Tibial artery (tissue), 4 donors: ENCODE measurements at regions not wholly inside any gene's neighbourhood (a gene's known extent, or its start where the extent isn't known, plus 50 kb on each side); places are given as distances from the start of the nearest gene placed in this dataset.

Source experiments
- DNase-seq, 2 donors: peaks; one replicate each; pipeline ENCODE4 v3.0.0-alpha.2; 2019
- H3K27ac ChIP-seq, 2 donors: fragments of 200-600 bp; sonication (generic) in 1 of 2; 1 replicate in 1 of 2; 2 replicates in 1 of 2; pipeline ENCODE4 v1.5.1; 2018 to 2019; ENCODE audit warnings: mild to moderate bottlenecking in 1 of 2
- H3K27me3 ChIP-seq, 2 donors: fragments of 200-600 bp; sonication (generic) in 1 of 2; one replicate each; pipeline versions ENCODE4 v1.5.1 to v1.6.0; 2016 to 2019
- H3K36me3 ChIP-seq, 3 donors: fragments of 200-600 bp; sonication (generic) in 2 of 3; one replicate each; pipeline ENCODE4 v1.5.1; 2016 to 2019; ENCODE audit warnings: mild to moderate bottlenecking in 2 of 3
- H3K4me1 ChIP-seq, 4 donors: fragments of 200-600 bp; sonication (generic) in 2 of 4; 1 replicate in 3 of 4; 2 replicates in 1 of 4; pipeline ENCODE4 v1.5.1; 2016 to 2019
- H3K4me3 ChIP-seq, 2 donors: fragments of 200-600 bp; sonication (generic) in 1 of 2; 1 replicate in 1 of 2; 2 replicates in 1 of 2; pipeline ENCODE4 v1.5.1; 2018 to 2019; ENCODE audit warnings: mild to moderate bottlenecking in 2 of 2
- H3K9me3 ChIP-seq, 3 donors: fragments of 200-600 bp; sonication (generic) in 1 of 3; one replicate each; pipeline ENCODE4 v1.5.1; 2016 to 2019
- CTCF ChIP-seq, 2 experiments: fragments of 200-600 bp in 1 of 2; fragments of 450-650 bp in 1 of 2; IDR thresholded peaks; one replicate each; pipeline ENCODE4 v1.5.1; 2017 to 2019; ENCODE audit warnings: antibody characterized with exemption in 2 of 2, mild to moderate bottlenecking in 1 of 2, moderate library complexity in 1 of 2
- intact Hi-C: fragments of 100-400 bp; cut with DNase I; formaldehyde crosslinking; loops from one replicate; pipeline ENCODE4 v1.15.0; 2023; ENCODE audit warnings: low total_unique reads

DNA sequence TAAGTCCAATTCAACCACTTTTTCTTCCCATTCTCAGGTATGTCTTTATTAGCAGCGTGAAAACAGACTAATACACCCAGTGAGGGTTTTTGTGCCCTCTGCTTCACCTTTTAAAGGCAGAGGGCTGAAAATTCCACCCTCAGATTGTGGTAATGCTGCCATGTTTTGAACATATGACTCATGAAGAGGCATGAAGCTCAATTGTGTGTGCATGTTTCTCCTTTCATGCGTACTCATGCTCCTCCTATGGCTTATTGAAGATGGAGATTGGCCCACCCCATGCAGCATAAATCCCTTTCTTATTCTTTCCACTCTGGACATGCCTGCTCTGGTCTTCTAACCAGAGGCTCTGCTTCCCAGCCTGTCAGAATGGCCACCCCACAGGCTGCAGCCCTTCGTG is 168.0 kb upstream of the PRKCQ start:
- H3K27me3 ChIP-seq, result peaks cover 0 to 3% of the 10 kb centered on the region in 2 donors
- H3K27ac ChIP-seq, result no peak overlapping the region
- DNase-seq, result no peak
- intact Hi-C loops, result no loop called here
- H3K4me3 ChIP-seq, result no peak overlapping the region
- no peak for TF ChIP-seq CTCF (IDR thresholded peaks at IDR 0.05)
- H3K9me3 ChIP-seq, result no peaks in the 10 kb centered on the region
- H3K4me1 ChIP-seq, result no peaks in the 10 kb centered on the region
- no peaks in the 10 kb centered on the region for H3K36me3 ChIP-seq

- Histone ChIP-seq H3K9me3 (no peaks in the 10 kb centered on the region), H3K27ac (no peak overlapping the region), H3K4me3 (no peak overlapping the region), H3K36me3 (no peaks in the 10 kb centered on the region), H3K4me1 (no peaks in the 10 kb centered on the region), H3K27me3 (no peaks in the 10 kb centered on the region)
- TF ChIP-seq CTCF (IDR thresholded peaks at IDR 0.05), result no peak
- intact Hi-C loops, result no loop called here
- DNase-seq, result no peak
Measured at GRCh38 chr10:6746782-6747181, 166.7 kb upstream of the PRKCQ start.

GRCh38 chr10:6743291-6743849 is 163.3 kb upstream of the PRKCQ start:
- Histone ChIP-seq H3K4me3 (no peak overlapping the region), H3K27me3 (peaks cover 0 to 11% of the 10 kb centered on the region in 2 donors), H3K27ac (no peak overlapping the region), H3K9me3 (no peaks in the 10 kb centered on the region), H3K36me3 (no peaks in the 10 kb centered on the region), H3K4me1 (peaks cover 0 to 2% (median 0%) of the 10 kb centered on the region in 4 donors)
- TF ChIP-seq CTCF (IDR thresholded peaks at IDR 0.05), result no peak
- intact Hi-C loops, result no loop called here
- DNase-seq, result no peak

DNA sequence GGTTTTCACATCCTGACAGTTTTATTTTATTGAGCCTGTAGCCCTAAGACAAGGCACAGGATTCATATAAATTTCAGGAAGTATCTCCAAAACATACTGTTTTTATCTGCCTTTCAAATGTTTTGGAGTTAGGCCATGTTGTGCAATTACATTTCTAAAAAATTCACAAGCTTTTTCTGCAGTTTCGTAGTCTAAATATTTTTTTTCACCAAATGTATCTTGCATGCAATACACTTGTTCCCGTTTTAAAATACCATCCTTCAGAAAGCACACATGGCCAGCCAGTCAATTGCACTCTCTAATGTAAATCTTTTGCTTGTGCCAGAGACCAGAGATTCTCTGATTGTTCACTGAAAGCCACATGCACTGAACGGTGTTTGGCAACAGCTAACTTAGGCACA is 161.5 kb upstream of the PRKCQ start:
- no peaks in the 10 kb centered on the region for H3K36me3 ChIP-seq
- intact Hi-C loops, result no loop called here
- H3K4me1 ChIP-seq, result peaks cover 0 to 4% (median 0%) of the 10 kb centered on the region in 4 donors
- H3K27me3 ChIP-seq, result peaks cover 0 to 11% of the 10 kb centered on the region in 2 donors
- H3K9me3 ChIP-seq, result no peaks in the 10 kb centered on the region
- no peak overlapping the region for H3K27ac ChIP-seq
- DNase-seq, result no peak
- no peak for TF ChIP-seq CTCF (IDR thresholded peaks at IDR 0.05)
- no peak overlapping the region for H3K4me3 ChIP-seq

DNA sequence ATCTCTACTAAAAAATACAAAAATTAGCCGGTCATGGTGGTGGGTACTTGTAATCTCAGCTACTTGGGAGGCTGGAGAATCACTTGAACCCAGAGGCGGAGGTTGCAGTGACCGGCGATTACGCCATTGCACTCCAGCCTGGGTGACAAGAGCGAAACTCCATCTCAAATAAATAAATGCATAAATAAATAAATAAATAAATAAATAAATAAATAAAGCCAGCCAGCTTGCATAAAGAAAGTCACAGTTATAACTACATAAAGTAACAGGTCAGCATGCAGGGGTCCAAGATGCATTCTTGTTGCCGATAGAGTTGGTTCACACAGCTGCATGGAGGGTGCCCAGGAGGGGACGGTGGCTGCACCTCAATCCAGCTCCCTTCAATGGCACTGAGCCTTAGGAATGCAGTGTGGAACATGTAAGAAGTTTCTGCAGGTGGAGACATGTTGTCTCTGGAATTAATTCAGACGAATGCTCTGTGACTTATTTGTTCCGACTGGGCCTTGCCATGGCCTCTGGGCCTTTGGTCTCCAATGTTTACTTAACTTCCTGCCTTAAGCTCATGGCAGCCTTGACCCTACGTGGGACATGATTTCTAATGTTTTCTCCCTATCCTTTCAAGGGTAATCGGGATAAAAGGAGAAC is 159.6 kb upstream of the PRKCQ start:
- Histone ChIP-seq H3K27ac (no peak overlapping the region), H3K36me3 (no peaks in the 10 kb centered on the region), H3K4me1 (peaks cover 0 to 4% (median 0%) of the 10 kb centered on the region in 4 donors), H3K9me3 (no peaks in the 10 kb centered on the region), H3K27me3 (peaks cover 0 to 15% of the 10 kb centered on the region in 2 donors), H3K4me3 (no peak overlapping the region)
- DNase-seq, result no peak
- intact Hi-C loops, result no loop called here
- no peak for TF ChIP-seq CTCF (IDR thresholded peaks at IDR 0.05)
